GM12875 (cell line): ENCODE measurements at regions not wholly inside any gene's neighbourhood (a gene's known extent, or its start where the extent isn't known, plus 50 kb on each side); places are given as distances from the start of the nearest gene placed in this dataset.

ENCODE experiments used
- H3K4me3 ChIP-seq: one replicate; pipeline ENCODE4 v1.5.1; 2011; ENCODE audit warnings: low read depth, low read length, control low read depth
- CTCF ChIP-seq: IDR thresholded peaks from 2 replicates; pipeline ENCODE4 v1.5.1; 2011; ENCODE audit warnings: low read depth, mild to moderate bottlenecking, control low read depth, inconsistent platforms, low read length, moderate library complexity, borderline replicate concordance; ENCODE audit not compliant: insufficient read depth

DNA sequence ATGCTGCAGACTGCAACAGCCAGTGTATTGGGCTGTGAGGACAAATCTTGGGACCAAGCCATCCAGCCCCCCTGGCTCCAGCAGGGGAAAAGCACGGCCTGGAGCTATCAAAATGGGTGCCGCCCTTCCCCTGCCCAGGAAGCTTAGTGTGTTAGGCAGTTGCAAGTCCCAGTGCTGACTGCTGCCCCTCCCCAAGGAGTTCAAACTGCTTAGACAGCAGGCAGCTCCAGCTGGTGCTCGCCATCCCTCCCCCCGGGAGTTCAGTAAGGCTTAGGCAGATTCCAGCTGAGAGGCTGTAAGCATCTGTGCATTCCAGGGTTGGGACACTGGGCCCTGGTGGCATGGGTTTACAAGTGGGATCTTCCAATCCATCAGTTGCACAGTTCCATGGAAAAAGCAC, 579.6 kb upstream of the NR5A2 start:
- H3K4me3 ChIP-seq = no peak overlapping the region
- TF ChIP-seq CTCF = no peak

DNA sequence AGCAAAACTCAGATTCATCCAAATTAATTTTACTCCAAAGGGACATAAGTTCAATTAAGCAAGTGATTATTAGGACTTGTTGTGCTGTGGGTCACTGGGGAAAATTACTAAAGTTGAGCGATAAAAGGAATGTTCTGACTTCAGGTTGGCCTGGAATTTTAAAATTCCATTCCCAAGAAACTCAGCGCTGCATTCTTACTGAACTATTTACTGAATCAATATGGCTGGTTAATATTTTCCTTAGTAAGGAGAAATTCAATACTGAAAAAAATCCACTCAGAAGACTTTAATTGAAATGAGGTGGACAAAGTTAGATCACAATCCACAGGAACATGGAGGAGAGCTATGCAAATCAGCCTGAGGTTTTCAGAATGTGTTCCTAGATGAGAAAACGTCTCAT, 578.9 kb upstream of the NR5A2 start:
- H3K4me3 ChIP-seq = no peak overlapping the region

GRCh38 chr1:199449221-199449620, 578.3 kb upstream of the NR5A2 start:
- no peak overlapping the region for H3K4me3 ChIP-seq
- TF ChIP-seq CTCF = no peak

More for the DNA sequence above, 578.9 kb upstream of the NR5A2 start:
- no peak for TF ChIP-seq CTCF

DNA sequence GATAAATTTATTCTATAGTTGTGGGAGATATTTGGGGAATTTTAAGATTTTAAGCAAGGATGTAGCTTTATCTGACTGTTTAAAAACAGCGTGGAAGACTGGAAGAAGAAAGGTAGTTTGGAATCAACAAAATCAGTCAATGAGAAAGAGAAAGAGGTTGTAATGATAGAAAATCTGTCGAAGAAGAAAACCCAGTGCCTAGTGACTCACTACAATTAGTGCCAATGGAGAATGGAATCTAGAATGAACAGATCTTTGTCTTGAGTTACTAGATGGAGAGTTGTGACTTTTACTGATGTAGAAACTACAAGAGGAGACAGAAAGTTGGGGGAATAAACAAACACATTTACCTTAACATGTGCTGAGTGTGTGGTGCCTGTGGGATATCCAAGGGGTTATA, 577.8 kb upstream of the NR5A2 start:
- TF ChIP-seq CTCF = no peak

DNA sequence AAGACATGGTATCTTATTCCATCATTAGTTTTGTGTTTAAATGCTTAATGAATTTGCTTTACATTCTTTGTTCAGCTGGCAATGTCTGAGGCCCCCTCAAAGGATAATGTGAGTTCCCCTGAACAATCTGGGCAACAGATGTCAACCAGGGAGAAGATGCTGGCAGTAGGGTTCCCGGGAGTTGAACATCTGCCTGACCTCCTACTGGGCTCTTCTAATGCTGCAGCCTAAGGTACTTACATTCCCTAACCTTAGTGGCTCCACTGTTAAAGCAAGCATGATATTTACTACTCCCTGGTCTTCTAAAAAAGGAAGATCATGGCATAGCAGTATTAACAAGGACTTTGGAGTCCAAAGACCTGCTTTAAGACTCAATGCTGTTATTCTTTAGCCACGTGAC, 574.9 kb upstream of the NR5A2 start:
- no peak for TF ChIP-seq CTCF
- no peak overlapping the region for H3K4me3 ChIP-seq

More for the DNA sequence above, 577.8 kb upstream of the NR5A2 start:
- H3K4me3 ChIP-seq = no peak overlapping the region

DNA sequence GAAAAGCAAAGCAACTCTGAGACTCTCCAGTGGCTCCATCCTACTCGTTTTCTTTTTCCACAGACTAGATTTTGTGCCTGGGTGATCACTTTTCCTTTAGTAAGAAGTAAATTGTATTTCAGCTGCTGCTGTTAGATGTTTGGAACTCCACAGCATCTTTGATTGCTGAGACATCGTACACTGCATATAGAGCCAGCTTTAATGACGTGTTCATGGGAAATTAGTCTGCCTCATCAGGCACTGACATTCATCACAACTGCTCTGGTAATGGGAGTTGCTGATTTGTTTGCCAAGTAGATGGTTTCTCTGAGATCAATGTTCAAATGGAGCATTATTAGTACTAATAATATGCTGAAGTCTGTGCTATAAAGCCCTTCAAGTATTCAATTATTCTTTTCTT, 573.8 kb upstream of the NR5A2 start:
- TF ChIP-seq CTCF = no peak
- no peak overlapping the region for H3K4me3 ChIP-seq

DNA sequence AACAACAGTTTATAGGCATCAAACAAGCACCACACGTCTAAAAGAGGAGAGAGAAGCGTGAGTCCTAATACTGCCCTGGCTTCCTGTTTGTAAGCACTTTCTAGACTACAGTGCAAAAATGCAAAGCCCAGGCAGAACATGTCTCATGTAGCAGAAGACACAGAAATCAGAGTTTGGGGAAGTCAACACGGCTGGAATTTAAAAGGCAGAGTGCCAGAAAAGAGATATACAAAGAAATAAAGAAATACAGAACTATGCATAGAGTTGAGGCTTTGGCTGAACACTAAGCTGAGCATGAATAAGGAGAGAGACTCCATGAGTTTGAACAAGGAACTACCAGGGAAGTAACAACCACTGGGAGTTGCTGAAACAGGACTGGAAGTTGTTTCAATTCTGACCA, 566.6 kb upstream of the NR5A2 start:
- H3K4me3 ChIP-seq = no peak overlapping the region
- no peak for TF ChIP-seq CTCF
